ENCODE measurements at regions not wholly inside any gene's neighbourhood (a gene's known extent, or its start where the extent isn't known, plus 50 kb on each side); places are given as distances from the start of the nearest gene placed in this dataset.

DNA sequence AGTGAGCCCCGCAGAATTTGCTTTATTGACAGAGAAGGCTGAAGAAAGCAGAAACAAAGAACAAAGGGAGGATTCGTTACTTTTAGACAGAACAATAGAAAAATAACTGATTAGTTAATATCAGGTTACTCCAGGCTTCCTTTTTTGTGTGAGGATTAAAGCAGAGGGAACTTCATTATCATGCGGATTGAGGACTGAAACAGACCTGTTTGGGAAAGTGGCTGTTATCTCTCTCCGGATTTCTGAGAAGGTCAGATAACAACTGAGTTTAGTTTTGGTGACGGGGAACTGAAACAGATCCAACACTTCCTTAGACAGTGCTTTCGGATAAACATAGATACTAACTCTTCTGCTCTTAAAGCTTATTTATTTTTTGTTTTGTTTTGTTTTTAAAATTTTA is 246.4 kb upstream of the ZNF507 start:
- DNase-seq (ENCODE audit: low read depth, low spot score) = no peak

DNA sequence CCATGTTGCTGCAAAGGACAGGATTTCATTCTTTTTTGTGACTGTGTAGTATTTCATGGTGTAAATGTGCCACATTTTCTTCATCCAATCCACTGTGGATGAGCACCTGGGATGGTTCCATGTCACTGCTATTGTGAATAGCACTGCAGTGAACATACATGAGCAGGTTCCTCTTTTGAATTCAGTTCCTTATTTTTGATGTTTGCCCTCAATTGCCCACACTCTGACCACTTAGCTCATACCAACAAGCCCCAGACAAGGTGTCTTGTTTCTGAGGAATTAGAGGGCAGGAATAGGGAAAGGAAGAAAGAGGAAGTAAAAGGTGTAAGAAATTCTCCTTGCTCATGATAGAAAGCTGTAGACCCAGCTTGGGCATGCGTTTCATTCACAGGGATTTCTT is 244.2 kb upstream of the ZNF507 start:
- no peak for DNase-seq (ENCODE audit: low read depth, low spot score)

DNA sequence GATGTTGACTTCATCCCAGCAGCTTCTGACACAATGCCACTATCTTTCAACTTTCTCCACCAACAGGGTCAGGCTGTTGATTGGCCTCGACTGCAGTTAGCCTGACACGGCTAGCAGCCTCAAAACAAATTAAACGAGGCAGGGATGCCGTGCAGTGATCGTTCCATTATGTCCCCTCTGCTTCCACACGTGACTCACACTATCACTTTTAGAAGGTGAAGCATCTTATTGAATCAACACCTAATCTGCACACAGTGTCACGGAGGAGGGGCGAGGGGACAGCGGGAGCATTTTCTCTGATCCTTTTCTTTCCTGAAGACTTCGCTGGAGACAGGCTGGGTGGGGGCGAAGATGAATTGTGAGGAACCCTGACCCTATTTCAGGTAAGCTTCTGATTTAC is 241.9 kb upstream of the ZNF507 start:
- no peak for DNase-seq (ENCODE audit: low read depth, low spot score)

DNA sequence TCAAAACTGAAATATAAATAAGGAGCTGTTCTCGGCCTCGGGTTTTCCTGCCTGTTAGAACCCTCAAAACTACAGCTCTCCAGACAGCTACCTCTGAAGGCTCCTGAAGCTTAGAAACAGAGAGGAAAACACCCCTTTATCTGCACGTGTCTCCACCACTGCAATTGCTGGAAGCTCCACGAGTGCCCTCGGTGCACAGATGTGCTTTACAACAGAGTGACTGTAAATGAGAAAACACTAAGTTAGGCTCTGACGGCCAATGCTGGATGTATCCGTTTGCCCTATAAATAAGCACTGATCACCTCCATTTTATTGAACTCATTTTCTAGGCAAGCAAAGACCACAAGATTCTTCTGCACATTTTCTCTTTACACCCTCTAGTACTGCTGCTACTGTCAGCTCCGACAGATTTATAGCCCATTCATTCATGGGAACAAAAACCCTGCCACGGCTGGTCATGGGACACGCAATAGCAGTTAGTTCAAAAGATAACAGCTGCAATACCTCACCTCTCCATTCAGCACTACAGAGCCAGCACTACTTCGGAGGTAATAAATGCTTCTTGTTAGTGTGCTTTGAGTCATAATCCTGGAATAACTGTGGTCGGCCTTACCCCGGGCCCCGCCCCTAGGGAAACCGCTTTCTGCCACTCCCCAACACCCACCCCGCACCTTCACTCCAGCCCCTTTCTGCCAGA is 241.1 kb upstream of the ZNF507 start:
- no peak for DNase-seq (ENCODE audit: low read depth, low spot score)

DNA sequence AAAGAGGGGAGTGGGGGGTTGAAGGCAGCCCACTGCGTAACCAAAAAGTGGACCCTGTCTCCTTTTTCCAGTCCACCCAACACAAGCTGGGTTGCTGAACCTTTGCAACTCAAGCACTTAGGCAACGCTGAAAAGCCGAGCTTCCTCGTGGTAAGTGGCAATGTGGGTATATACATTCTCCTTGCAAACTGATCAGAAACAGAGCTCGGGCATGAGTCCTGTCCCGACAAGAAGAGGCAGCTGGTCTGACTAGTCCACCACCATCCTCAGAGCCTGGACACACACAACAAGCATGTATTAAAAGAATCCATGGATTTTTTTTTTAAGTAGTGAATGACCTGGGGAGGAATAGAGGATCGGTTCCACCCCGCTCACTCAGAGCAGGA is 240.6 kb upstream of the ZNF507 start:
- DNase-seq (ENCODE audit: low read depth, low spot score) = no peak

DNA sequence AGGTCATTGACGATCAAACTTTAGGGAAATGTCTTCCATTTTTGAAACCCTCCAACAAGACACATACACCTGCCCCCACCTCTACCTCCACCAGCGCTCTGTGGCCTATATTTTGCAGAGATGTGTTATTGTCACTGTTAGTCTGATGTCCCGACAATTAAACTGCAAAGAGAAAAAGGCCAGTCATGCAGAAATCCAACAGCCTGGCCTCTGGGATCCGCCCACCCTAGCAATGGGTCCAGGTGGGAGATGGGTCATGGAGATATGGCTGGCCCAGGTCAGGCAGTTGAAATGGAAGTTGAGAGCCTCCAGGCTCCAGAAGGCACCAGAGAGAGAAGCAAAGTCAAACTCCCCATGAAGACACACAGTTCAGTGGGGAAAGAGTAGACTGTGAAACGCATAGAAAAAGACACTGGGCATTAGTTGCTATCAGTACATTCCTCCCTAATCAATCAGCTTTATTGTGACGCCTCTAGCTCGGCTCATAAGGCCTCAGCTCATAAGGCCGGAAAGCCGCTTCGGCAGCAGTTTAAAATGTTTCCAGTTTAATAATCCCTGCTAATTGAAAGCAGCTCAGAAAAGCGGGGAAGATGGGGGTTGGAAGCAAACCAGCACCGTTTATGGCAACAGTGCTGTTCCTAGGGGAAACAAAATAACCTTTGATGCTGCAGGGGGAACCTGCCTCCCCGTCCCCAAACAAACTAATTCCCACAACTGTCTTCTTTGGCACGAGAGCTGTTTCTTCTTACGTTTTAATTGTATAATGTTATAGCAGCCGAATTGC is 239.7 kb upstream of the ZNF507 start:
- no peak for DNase-seq (ENCODE audit: low read depth, low spot score)

DNA sequence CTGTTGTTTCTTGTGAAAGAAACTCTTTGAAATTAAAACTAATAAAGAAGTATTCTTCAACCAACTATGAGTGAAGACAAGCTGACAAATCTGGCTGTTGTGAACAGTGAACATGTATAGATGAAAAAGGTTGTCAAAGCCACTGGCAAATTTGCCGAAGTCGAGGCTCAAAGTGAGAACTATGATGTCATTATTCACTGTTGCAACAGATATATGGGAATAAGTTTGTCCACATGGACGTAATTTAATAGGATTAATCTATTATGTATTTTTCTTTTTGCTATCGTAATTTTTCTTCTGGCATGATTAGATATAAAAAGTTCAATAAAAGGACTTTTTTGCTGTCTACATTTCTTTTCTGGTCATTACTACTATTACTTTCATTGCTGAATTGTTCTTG is 223.2 kb upstream of the ZNF507 start:
- no peak for DNase-seq (ENCODE audit: low read depth, low spot score)

DNA sequence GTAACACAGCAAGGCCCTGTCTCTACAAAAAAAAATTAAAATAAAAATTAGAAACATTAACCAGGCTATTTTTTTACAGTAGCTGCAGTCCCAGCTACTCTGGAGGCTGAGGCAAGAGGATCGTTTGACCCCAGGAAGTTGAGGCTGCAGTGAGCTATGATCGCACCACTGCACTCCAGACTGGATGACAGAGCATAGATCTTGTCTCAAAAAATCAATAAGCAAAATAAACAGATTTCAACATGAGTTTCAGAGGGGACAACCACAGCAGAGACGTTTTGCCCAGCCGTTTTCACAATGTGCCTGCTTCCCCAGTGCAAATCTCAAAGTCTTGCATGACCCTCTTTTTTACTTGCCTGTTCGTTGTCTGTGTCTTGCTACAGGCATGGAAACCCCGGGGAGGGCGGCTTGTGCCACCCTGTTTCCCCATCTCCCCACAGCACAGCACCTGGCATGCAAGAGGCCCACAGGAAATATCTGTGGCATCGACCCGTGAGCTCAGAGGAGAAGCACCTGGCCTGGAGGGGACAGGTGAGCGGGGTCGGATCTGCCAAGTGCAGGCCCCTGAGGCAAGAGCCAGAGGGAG is 222.0 kb upstream of the ZNF507 start:
- no peak for DNase-seq (ENCODE audit: low read depth, low spot score)

DNA sequence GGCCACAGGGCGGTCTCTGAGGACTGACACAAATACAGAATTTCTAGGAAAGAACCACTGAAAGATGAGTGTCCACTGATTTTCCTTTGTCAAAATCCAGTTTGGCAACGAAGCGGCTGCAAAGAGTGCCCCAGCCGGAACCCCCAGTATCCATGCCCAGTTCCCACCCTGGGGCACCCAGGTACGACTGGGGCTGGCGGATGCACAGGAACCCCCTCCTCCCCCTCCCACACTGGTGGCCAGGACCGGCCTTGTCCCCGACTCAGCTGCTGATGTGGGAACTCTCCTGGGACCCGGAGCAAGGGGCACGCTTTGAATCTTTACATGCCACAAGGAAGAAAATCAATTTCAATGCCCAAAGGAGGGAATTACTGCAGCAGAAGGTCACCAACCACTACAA is 220.8 kb upstream of the ZNF507 start:
- no peak for DNase-seq (ENCODE audit: low read depth, low spot score)

DNA sequence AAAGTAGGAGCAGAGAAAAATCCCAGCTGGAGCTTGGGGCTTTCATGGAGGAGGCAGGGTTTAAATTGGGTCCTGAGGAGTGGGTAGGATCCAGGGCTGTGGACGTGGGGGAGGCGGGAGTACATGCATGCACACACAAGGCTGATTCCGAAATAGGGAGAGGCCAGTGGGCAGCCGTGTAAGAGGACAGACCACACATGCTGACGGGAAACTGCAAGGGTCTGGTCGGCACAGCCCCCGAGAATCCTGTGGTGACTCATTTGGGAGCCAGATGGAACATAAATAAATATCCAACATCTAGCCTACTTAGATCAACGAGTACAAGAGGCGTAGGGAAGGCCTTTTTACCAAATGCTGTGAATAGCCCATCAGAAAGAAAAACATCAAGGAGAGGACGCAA is 216.3 kb upstream of the ZNF507 start:
- DNase-seq (ENCODE audit: low read depth, low spot score) = no peak

DNA sequence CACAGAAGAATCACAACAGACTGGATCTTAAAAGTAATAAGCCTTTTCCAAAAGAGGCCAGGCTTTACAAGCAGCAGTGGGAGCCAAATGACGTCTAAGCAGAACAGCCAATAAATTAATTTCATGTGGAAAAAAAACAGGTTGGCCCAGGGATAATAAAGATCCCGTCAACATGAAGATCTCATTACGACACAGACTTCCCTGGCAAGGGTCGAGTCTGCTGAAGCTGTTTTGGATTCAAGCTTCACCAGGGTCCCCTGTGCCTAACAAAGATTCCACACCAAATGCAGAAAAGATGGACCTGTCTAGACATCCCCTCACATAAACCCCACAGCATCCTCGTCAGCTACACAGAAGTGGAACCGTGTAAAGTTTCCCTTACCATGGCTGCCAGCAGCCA is 215.1 kb upstream of the ZNF507 start:
- DNase-seq (ENCODE audit: low read depth, low spot score) = no peak

DNA sequence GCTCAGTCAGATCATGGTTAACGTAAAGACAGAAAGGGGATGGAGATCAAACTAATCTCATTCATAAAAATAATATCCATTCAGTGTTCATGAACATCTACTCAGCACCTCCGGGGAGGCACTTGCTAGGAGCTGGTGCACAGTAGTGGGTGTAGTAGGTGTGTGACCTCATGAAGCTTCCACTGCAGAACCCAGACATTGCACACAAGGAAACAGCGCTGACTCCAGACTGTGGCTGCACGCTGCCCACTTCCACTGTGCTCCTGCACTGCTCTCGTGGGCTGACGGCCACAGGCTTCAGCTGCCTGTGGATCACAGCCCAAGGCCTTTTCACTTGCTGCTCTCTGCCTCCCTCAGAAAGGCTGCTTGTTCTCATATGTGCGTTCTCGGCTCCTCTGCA is 214.4 kb upstream of the ZNF507 start:
- no peak for DNase-seq (ENCODE audit: low read depth, low spot score)

DNA sequence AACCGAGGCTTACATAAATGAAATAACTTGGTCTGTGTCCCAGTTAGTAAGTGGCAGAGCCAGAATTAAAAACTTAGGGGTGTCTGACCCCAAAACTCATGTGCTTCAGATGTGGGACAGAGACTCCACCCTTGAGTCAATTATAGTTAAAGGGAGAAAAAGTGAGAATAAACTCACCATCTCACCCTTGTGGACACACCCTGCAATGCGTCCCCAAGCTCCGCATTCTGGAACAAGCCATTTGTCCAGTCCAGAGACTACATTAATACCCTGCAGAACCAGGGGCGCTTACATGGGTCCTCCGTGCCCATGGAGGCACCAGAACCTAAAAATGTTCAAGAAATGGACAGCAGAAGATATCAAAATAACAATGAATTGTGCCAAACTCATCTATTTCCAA is 207.0 kb upstream of the ZNF507 start:
- no peak for DNase-seq (ENCODE audit: low read depth, low spot score)

DNA sequence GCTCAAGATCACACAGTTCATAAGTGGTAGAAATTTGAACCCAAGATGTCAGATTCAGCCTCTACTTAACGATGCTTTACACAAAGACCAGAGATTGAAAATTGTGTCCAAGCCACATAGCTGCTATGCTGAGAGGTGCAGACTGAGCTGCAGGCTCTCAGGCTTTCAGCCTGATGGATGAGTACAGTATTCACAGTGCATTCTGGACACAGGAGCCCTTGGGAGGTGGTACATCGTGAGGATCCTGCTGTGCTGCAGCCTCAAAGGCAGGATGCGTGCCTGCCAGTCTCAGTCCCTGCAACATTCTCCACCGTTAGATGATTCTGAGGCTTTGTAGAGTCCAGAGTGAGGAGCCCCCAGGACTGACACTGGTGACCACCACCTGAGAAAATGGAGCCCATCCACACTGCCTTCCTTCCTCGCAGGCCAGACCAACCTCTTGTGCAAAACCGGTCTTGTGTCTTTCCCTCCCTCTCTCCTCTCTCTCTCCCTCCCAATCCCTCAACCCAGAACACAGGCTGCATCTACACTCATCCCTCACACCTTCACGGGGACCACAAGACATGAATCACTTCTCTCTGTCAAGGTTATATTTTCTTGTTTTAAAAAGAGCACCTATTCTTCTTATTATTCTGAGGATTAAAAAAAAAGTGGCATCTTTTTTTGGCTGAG is 203.4 kb upstream of the ZNF507 start:
- DNase-seq (ENCODE audit: low read depth, low spot score) = no peak

DNA sequence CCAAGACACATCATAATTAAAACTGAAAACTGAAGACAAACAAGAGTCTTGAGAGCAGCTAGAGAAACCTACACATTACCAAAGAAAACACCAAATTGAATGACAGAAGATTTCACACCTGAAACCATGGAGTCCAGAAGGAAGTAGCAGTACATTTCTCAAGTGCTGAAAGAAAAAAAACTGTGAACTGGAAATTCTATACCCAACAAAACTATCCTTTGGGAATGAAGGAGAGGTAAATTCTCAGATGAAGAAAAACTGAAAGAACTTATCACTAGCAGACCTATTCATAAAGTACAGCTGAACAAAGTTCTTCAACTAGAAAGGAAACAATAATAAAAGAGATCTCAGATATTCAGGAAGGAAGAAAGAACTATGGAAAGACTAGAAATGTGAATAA is 198.7 kb upstream of the ZNF507 start:
- no peak for DNase-seq (ENCODE audit: low read depth, low spot score)

DNA sequence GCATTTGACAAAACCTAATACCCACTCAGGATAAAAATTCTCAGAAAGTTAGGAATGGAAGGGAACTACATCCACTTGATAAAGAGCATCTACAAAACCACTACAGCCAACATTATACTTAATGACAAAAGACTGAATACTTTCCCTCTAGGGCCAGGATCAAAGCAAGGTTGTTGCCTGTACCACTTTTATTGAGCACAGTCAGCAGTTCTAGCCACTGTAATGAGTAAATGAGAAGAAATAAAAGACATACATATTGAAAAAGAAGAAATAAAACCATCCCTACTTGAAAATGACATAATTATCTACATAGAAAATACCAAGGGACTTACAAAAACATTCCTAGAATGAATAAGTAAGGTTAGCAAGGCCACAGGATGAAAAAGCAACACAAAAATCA is 194.8 kb upstream of the ZNF507 start:
- DNase-seq (ENCODE audit: low read depth, low spot score) = no peak

DNA sequence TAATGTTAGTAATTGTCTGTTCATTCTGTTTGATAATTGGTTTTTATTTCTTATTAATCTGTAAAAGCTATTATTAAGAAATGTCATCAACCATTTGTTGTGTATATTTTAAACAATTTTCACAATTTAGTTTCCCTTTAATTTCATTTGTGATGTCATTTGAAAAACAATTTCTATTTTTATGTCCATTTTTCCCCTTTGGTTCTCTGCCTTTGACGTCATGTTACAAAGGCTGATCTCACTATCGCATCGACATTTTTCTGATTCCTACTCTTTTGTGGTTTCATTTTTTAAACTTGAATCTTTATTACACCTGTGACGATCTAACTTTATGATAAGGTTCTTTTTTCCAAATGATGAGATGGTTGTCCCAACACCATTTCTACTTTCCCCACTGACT is 191.0 kb upstream of the ZNF507 start:
- DNase-seq (ENCODE audit: low read depth, low spot score) = no peak

DNA sequence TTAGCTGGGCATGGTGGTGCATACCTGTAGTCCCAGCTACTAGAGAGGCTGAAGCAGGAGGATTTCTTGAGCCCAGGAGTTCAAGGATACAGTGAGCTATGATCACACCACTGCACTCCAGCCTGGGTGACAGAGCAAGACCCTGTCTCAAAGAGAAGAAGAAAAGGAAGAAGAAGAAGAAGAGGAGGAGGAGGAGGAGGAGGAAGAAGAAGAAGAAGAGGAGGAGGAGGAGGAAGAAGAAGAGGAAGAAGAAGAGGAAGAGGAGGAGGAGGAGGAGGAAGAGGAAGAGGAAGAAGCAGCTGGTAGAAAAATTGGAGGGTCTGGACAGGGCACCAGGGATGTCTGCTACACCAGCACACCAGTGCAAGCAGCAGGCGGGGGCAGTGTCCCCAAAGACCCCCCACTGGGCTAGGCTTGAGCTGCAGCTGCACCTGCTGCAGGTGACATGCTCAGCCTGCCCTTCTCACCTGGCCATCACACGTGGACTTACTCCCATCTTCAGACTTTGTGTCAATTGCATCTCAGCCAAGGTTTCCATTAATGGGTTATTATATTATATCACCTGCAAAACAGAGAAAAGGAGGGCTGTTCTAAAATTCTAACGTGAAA is 180.9 kb upstream of the ZNF507 start:
- DNase-seq (ENCODE audit: low read depth, low spot score) = no peak

DNA sequence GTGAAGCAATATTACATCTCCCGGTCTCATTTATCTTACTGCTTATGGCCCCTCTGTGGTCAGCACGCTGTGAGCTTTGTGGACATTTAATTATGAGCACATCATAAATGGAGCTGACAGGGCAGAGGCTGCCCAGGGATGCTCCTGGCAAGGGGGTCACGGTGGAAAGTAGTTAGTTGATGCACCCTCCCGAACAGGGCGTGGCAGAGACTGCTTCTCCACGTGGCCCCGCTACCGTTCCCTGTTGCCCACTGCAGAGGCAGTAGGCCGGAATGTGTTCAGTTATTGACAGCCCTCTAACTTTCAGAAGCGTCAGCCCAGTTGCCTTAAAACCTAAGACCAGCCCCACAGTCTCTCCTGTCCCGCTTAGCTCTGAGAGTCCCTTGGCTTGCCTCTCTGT is 180.3 kb upstream of the ZNF507 start:
- no peak for DNase-seq (ENCODE audit: low read depth, low spot score)

DNA sequence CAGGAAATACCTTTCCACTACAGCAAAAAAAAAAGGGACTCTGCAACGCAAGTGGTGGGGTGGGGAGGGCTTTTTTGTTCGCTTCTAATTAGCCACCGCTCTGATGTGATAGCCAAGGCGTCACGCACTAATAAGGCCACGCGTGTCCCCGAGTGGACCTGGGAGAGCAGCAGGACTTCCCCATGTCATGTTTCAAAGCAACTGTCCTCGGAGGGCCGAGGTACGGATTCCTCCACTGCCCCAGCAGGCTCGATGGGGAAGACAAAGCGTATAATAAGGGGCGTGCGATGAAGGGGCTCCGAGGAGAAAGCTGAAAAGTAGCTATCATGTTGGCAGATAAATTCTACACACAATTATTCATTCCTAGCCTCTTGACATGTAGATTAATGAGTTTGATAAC is 179.7 kb upstream of the ZNF507 start:
- DNase-seq (ENCODE audit: low read depth, low spot score) = no peak

DNA sequence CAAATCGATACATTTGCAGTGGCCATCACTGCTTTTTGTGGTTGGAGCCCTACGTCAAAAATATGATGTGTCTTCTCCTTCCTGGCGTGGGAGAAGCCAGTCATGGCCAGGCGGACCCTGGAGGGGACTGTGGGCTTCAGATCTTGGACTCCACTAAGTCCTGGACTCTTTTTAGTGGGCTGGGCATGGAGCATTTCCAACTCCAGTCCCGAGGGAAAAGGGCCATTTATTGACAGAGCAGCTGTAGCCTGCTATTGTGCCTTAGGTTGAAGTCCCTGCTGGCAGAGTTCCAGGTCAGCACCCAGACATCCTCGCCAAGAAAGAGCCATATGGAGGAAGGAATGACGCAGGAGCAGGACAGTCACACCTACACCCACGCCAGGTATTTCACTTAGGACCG is 179.2 kb upstream of the ZNF507 start:
- DNase-seq (ENCODE audit: low read depth, low spot score) = no peak

DNA sequence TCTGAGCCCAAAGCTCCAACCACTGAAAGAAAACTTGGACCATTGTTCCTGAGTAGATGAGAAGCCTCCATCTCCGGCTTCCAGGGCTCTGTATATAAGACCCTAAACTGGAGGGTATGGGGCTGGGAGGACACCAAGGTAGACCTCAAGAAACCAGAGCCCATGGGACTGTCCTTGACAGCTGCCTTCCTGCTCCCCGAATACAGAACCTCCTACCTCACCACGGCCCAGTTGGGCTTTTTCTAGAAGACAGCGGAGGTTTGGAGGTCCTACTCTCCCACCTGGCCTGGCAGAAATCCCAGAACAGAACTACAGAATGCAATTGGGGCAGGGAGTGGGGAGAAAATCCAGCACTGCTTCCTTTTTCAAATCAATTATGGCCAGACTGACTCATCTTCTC is 177.3 kb upstream of the ZNF507 start:
- no peak for DNase-seq (ENCODE audit: low read depth, low spot score)

All from activated CD4-positive, CD25-positive, alpha-beta regulatory T cell treated with anti-CD3 and anti-CD28 coated beads, Interleukin-2, amount 50 U/mL, for 16 hours (primary cell).